Tibial nerve (tissue), 4 donors: ENCODE measurements at regions not wholly inside any gene's neighbourhood (a gene's known extent, or its start where the extent isn't known, plus 50 kb on each side); places are given as distances from the start of the nearest gene placed in this dataset.
"Not testable (repeated sequence)": the region's sequence is repeated elsewhere in the genome, so short reads cannot be mapped to it uniquely, and the experiment has no call there.

Experiments
- DNase-seq, 2 donors: peaks; one replicate each; pipeline ENCODE4 v3.0.0-alpha.2; 2019; ENCODE audit warnings: low spot score in 2 of 2
- H3K27ac ChIP-seq, 4 donors: fragments of 200-600 bp; sonication (generic) in 3 of 4; one replicate each; pipeline ENCODE4 v1.5.1; 2017 to 2019; ENCODE audit warnings: mild to moderate bottlenecking in 1 of 4
- H3K27me3 ChIP-seq, 2 donors: fragments of 200-600 bp; sonication (generic) in 1 of 2; one replicate each; pipeline versions ENCODE4 v1.5.1 to v1.6.0; 2017 to 2019
- H3K36me3 ChIP-seq, 3 donors: fragments of 200-600 bp; sonication (generic); one replicate each; pipeline ENCODE4 v1.5.1; 2018 to 2019
- H3K4me1 ChIP-seq, 4 donors: fragments of 200-600 bp; sonication (generic) in 3 of 4; one replicate each; pipeline ENCODE4 v1.5.1; 2017 to 2019
- H3K4me3 ChIP-seq, 4 donors: fragments of 200-600 bp; sonication (generic) in 3 of 4; one replicate each; pipeline ENCODE4 v1.5.1; 2017 to 2019; ENCODE audit warnings: mild to moderate bottlenecking in 1 of 4, moderate library complexity in 1 of 4
- H3K9me3 ChIP-seq, 4 donors: fragments of 200-600 bp; sonication (generic) in 3 of 4; one replicate each; pipeline ENCODE4 v1.5.1; 2017 to 2019
- EP300 ChIP-seq, 2 donors: sonication (generic); formaldehyde crosslinking; IDR thresholded peaks; one replicate each; pipeline ENCODE4 v1.6.1; 2017; ENCODE audit warnings: antibody characterized with exemption in 2 of 2, mild to moderate bottlenecking in 1 of 2
- POLR2A ChIP-seq, 2 donors: fragments of 450-650 bp; IDR thresholded peaks; one replicate each; pipeline ENCODE4 v1.6.1; 2017; ENCODE audit warnings: antibody characterized with exemption in 2 of 2, mild to moderate bottlenecking in 2 of 2, moderate library complexity in 2 of 2
- WGBS, 2 donors: methylation state at CpG; one replicate each; pipeline ENCODE4 v1.1.5; 2018; 5-methylcytosine and 5-hydroxymethylcytosine counted together
- TF ChIP-seq, protein P1 (sequence below), 5 experiments: fragments of 200-600 bp in 3 of 5; fragments of 450-650 bp in 2 of 5; sonication (generic) in 3 of 5; IDR thresholded peaks; one replicate each; pipeline ENCODE4 v1.5.1; 2016 to 2019; ENCODE audit warnings: antibody characterized with exemption in 5 of 5, mild to moderate bottlenecking in 3 of 5, moderate library complexity in 2 of 5

DNA sequence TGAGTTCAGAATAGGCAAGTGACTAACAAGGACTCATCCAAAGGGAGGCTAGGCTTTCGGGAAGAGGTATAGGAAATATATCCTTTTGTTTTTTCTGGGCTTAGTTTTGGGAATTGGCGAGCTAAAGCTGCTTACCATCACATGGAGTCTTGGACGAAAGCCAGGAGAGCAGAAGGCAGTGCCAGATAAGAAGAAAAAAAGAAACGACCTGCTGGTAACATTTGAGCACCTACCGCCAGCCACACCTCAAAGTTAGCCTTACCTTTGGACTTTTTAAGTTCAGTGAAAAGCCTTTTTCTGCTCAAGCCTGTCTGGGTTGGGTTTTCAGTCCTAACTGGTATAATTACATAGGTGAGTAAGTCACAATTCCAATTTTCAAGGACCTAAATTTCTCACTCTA, 85.1 kb upstream of the LCORL start:
- WGBS, 2 donors = 60 to 63% methylated on average over 5 of the region's 5 CpGs
- no peaks in the 10 kb centered on the region for H3K4me1 ChIP-seq
- H3K36me3 ChIP-seq = no peaks in the 10 kb centered on the region
- TF ChIP-seq POLR2A (IDR thresholded peaks at IDR 0.05) = no peak
- DNase-seq = no peak
- H3K9me3 ChIP-seq = no peaks in the 10 kb centered on the region
- no peak overlapping the region for H3K27ac ChIP-seq
- H3K4me3 ChIP-seq = no peak overlapping the region
- no peaks in the 10 kb centered on the region for H3K27me3 ChIP-seq

DNA sequence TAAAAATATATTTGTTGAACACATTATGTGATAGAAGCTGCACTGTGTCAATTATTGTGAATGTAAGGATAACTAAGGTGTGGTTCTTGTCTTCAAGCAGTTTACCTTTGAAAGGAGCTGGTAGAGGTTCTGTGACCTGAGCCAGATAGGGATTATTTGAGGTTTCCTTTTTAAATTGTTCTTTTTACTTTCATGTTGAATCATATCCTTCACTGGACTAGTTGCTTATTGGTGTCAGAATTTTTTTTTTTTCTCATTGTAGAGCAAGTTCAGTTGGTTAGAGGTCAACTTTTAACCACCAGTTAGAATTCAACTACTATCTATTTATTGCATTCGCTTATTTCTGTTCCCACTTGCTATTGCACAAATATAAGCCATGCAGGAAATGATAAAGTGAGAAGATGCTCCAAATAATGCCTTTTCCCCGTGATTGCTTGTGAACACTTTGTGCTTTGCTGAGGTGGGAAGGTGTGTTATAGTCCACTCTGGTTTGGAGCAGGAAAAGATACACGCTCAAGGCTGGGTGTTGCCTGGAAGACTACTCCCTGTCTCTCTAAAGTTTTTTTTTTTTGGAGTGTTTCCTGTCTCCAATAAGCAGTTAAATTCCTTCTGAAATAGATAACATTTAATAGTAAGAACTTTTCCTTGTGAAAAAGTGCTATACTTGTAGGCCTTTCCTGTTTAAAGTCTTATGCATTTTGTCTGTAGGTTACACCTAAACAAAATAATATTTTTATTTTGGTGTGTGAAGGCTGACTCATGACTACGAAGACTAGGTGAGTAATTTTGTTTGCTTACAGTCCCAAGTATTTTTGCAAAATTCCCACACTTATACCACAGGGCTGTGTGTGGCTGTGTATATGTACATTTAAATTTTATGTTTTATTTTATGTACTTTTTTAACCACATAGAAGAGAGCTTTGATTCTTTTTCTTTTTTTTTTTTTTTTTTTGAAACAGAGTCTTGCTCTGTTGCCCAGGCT, 83.8 kb upstream of the LCORL start:
- TF ChIP-seq, protein P1, sequence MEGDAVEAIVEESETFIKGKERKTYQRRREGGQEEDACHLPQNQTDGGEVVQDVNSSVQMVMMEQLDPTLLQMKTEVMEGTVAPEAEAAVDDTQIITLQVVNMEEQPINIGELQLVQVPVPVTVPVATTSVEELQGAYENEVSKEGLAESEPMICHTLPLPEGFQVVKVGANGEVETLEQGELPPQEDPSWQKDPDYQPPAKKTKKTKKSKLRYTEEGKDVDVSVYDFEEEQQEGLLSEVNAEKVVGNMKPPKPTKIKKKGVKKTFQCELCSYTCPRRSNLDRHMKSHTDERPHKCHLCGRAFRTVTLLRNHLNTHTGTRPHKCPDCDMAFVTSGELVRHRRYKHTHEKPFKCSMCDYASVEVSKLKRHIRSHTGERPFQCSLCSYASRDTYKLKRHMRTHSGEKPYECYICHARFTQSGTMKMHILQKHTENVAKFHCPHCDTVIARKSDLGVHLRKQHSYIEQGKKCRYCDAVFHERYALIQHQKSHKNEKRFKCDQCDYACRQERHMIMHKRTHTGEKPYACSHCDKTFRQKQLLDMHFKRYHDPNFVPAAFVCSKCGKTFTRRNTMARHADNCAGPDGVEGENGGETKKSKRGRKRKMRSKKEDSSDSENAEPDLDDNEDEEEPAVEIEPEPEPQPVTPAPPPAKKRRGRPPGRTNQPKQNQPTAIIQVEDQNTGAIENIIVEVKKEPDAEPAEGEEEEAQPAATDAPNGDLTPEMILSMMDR (IDR thresholded peaks at IDR 0.05) = no peak
- no peak for TF ChIP-seq POLR2A (IDR thresholded peaks at IDR 0.05)
- no peak for TF ChIP-seq EP300 (IDR thresholded peaks at IDR 0.05)
- H3K27ac ChIP-seq = no peak overlapping the region
- no peak for DNase-seq
- WGBS, 2 donors = 74 to 75% methylated on average over 4 of the region's 4 CpGs
- H3K4me1 ChIP-seq = no peaks in the 10 kb centered on the region
- no peaks in the 10 kb centered on the region for H3K9me3 ChIP-seq
- H3K4me3 ChIP-seq = no peak overlapping the region
- no peaks in the 10 kb centered on the region for H3K27me3 ChIP-seq
- H3K36me3 ChIP-seq = no peaks in the 10 kb centered on the region

DNA sequence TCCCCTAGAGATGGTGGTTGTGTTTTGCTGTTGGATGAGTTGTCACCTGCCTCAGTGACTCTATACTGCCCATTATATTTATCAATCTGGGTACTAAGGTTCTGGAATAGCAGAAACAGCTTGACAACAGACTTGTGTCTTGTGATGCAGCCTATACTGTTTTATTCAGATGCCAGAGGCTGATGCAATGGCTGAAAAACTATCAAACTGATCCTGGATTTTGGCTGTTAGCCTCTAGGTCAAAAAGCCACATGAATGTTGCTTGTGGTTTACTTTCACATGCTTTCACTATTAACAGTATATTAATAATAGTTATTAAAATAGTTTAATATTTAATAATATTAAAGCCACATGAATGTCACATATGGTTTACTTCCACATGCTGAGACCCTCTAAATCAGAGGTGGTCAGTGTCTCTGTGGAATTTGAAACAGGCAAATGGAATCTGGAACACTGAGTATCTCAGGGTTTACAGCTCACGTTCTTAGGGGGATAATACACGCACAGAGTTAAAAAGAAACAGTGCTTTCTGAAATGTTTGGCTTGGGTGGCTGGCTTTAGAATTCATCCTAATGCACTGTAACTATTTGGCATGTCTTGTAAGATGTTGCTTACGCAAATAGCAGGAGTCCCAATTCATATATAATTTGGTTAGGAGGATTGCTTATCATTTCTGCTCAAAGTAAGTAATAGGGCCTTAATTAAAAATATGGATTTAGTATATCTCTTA, 82.5 kb upstream of the LCORL start:
- H3K27ac ChIP-seq = no peak overlapping the region
- H3K27me3 ChIP-seq = no peaks in the 10 kb centered on the region
- DNase-seq = no peak
- WGBS, 2 donors = 58 to 60% methylated on average over 3 of the region's 3 CpGs
- no peaks in the 10 kb centered on the region for H3K4me1 ChIP-seq
- H3K9me3 ChIP-seq = no peaks in the 10 kb centered on the region
- H3K36me3 ChIP-seq = no peaks in the 10 kb centered on the region
- H3K4me3 ChIP-seq = no peak overlapping the region
- TF ChIP-seq, protein P1 (IDR thresholded peaks at IDR 0.05) = no peak
- TF ChIP-seq POLR2A (IDR thresholded peaks at IDR 0.05) = no peak
- TF ChIP-seq EP300 (IDR thresholded peaks at IDR 0.05) = no peak

DNA sequence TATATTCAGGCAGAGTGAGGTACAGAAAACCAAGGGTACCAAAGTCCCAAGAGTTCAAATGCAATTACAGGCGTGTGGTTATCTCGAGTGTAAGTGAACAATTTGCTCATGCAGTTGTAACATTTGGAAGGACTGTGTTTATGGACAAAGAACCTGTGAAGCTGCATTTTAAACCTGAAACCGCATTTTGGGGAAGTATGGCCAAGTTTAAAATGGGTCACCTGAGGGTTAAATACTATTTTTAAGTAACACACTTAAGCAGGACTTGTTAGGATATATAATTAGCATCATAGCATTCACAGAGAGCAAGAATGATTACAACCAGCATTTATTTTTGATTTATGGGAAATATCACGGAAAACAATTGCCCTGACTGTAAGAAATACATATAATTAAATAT, 79.1 kb upstream of the LCORL start:
- H3K4me3 ChIP-seq = no peak overlapping the region
- H3K27me3 ChIP-seq = no peaks in the 10 kb centered on the region
- 69 to 71% methylated on average over 4 of the region's 4 CpGs for WGBS, 2 donors
- H3K4me1 ChIP-seq = no peaks in the 10 kb centered on the region
- no peaks in the 10 kb centered on the region for H3K36me3 ChIP-seq
- no peak for DNase-seq
- no peaks in the 10 kb centered on the region for H3K9me3 ChIP-seq
- H3K27ac ChIP-seq = no peak overlapping the region
- no peak for TF ChIP-seq POLR2A (IDR thresholded peaks at IDR 0.05)
- TF ChIP-seq, protein P1 (IDR thresholded peaks at IDR 0.05) = no peak
- TF ChIP-seq EP300 (IDR thresholded peaks at IDR 0.05) = no peak

DNA sequence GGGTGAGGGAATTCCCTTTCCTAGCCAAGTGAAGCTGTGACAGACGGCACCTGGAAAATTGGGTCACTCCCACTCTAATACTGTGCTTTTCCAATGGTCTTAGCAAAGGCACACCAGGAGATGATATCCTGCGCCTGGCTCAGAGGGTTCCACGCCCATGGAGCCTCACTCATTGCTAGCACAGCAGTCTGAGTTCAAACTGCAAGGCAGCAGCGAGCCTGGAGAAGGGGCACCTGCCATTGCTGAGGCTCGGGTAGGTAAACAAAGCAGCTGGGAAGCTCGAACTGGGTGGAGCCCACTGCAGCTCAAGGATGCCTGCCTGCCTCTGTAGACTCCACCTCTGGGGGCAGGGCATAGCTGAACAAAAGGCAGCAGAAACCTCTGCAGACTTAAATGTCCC, 68.9 kb upstream of the LCORL start:
- H3K27ac ChIP-seq, H3K27me3 ChIP-seq, H3K4me1 ChIP-seq, H3K4me3 ChIP-seq, H3K36me3 ChIP-seq, DNase-seq: not testable (repeated sequence)
- WGBS, 2 donors = 69 to 76% methylated on average over 3 to 6 of the region's 6 CpGs
- H3K9me3 ChIP-seq = peaks cover 0 to 14% (median 0%) of the 10 kb centered on the region in 4 donors

DNA sequence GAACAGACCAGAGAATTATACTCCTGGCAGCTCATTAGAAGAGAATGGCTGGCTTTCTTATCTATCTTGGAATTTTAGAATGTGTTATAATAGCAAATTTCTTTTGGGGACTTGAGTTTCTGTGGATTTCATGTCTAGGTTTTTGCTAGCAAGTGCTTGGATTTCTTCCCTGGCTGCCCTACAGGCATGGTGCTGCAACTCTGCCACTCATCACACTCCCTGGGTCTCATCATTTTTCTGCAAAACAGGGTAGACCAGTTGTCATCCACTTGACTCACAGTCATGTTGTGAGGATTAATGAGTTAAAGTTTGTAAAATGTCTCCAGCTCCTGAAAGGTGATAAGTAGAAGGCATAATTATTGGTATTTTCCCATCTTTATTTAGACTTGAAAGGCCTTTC, 60.7 kb upstream of the LCORL start:
- H3K9me3 ChIP-seq = peaks cover 0 to 7% (median 0%) of the 10 kb centered on the region in 4 donors
- H3K4me1 ChIP-seq = no peaks in the 10 kb centered on the region
- TF ChIP-seq, protein P1 (IDR thresholded peaks at IDR 0.05) = no peak
- TF ChIP-seq EP300 (IDR thresholded peaks at IDR 0.05) (no peak), POLR2A (IDR thresholded peaks at IDR 0.05) (no peak)
- no peaks in the 10 kb centered on the region for H3K36me3 ChIP-seq
- no peak overlapping the region for H3K4me3 ChIP-seq
- H3K27me3 ChIP-seq = no peaks in the 10 kb centered on the region
- DNase-seq = no peak
- no peak overlapping the region for H3K27ac ChIP-seq
